ENCODE measurements at regions not wholly inside any gene's neighbourhood (a gene's known extent, or its start where the extent isn't known, plus 50 kb on each side); places are given as distances from the start of the nearest gene placed in this dataset.

GRCh38 chr10:113336549-113337130 is 216.2 kb upstream of the HABP2 start:
- peaks cover 6 to 8% of the 10 kb centered on the region in 2 donors for H3K27me3 Mint-ChIP-seq (ENCODE audit: low read depth in 2 of 2)
- intact Hi-C loops (cut with micrococcal nuclease), result no loop called here
- TF ChIP-seq CTCF (IDR thresholded peaks at IDR 0.05), result no peak

GRCh38 chr10:113337142-113337541 is 215.7 kb upstream of the HABP2 start:
- TF ChIP-seq CTCF (IDR thresholded peaks at IDR 0.05), result no peak
- no peak for DNase-seq
- Mint-ChIP-seq H3K9me3 (no peaks in the 10 kb centered on the region), H3K4me3 (no peak overlapping the region), H3K4me1 (no peaks in the 10 kb centered on the region), H3K27me3 (ENCODE audit: low read depth in 2 of 2) (peaks cover 8% of the 10 kb centered on the region in 2 donors), H3K27ac (no peak overlapping the region), H3K36me3 (no peaks in the 10 kb centered on the region)
- no peak overlapping the region for H3K27ac ChIP-seq (ENCODE audit: low read length)
- no peak for ATAC-seq
- H3K9me3 ChIP-seq (ENCODE audit: control insufficient read depth, insufficient read depth, low read length), result no peaks in the 10 kb centered on the region
- WGBS (ENCODE audit: insufficient coverage), result 100% methylated on average over 1 of the region's 1 CpG
- intact Hi-C loops (cut with micrococcal nuclease), result no loop called here
- no peaks in the 10 kb centered on the region for H3K4me1 ChIP-seq (ENCODE audit: control insufficient read depth, insufficient read depth, low read length)
- H3K27me3 ChIP-seq (ENCODE audit: control insufficient read depth, insufficient read depth, low read length), result no peaks in the 10 kb centered on the region
- no peak overlapping the region for H3K4me3 ChIP-seq (ENCODE audit: low read length)
- no peaks in the 10 kb centered on the region for H3K36me3 ChIP-seq (ENCODE audit: control insufficient read depth, insufficient read depth, low read length)

More at GRCh38 chr10:113336549-113337130, 216.2 kb upstream of the HABP2 start:
- DNase-seq, result no peak
- H3K27ac ChIP-seq (ENCODE audit: low read length), result no peak overlapping the region
- no peaks in the 10 kb centered on the region for H3K36me3 Mint-ChIP-seq
- no peak for ATAC-seq
- H3K4me1 ChIP-seq (ENCODE audit: control insufficient read depth, insufficient read depth, low read length), result no peaks in the 10 kb centered on the region
- H3K27ac Mint-ChIP-seq, result no peak overlapping the region
- H3K4me3 Mint-ChIP-seq, result no peak overlapping the region
- 100% methylated on average over 2 of the region's 6 CpGs for WGBS (ENCODE audit: insufficient coverage)
- no peaks in the 10 kb centered on the region for H3K4me1 Mint-ChIP-seq
- H3K9me3 Mint-ChIP-seq, result no peaks in the 10 kb centered on the region
- no peak overlapping the region for H3K4me3 ChIP-seq (ENCODE audit: low read length)
- no peaks in the 10 kb centered on the region for H3K27me3 ChIP-seq (ENCODE audit: control insufficient read depth, insufficient read depth, low read length)
- no peaks in the 10 kb centered on the region for H3K9me3 ChIP-seq (ENCODE audit: control insufficient read depth, insufficient read depth, low read length)
- H3K36me3 ChIP-seq (ENCODE audit: control insufficient read depth, insufficient read depth, low read length), result no peaks in the 10 kb centered on the region

- no peak overlapping the region for H3K27ac ChIP-seq (ENCODE audit: low read length)
- no peak for ATAC-seq
- Mint-ChIP-seq H3K4me1 (no peaks in the 10 kb centered on the region), H3K9me3 (no peaks in the 10 kb centered on the region), H3K4me3 (no peak overlapping the region), H3K36me3 (no peaks in the 10 kb centered on the region), H3K27ac (no peak overlapping the region), H3K27me3 (ENCODE audit: low read depth in 2 of 2) (peaks cover 3 to 6% of the 10 kb centered on the region in 2 donors)
- no peaks in the 10 kb centered on the region for H3K9me3 ChIP-seq (ENCODE audit: control insufficient read depth, insufficient read depth, low read length)
- no peak for DNase-seq
- intact Hi-C loops (cut with micrococcal nuclease), result no loop called here
- H3K36me3 ChIP-seq (ENCODE audit: control insufficient read depth, insufficient read depth, low read length), result no peaks in the 10 kb centered on the region
- WGBS (ENCODE audit: insufficient coverage), result 94% methylated on average over 5 of the region's 5 CpGs
- TF ChIP-seq CTCF (IDR thresholded peaks at IDR 0.05), result no peak
- H3K27me3 ChIP-seq (ENCODE audit: control insufficient read depth, insufficient read depth, low read length), result no peaks in the 10 kb centered on the region
- H3K4me1 ChIP-seq (ENCODE audit: control insufficient read depth, insufficient read depth, low read length), result no peaks in the 10 kb centered on the region
- H3K4me3 ChIP-seq (ENCODE audit: low read length), result no peak overlapping the region
Observed at GRCh38 chr10:113339121-113339520, 213.7 kb upstream of the HABP2 start.

- no peak overlapping the region for H3K27ac ChIP-seq (ENCODE audit: low read length)
- no peaks in the 10 kb centered on the region for H3K36me3 ChIP-seq (ENCODE audit: control insufficient read depth, insufficient read depth, low read length)
- H3K36me3 Mint-ChIP-seq, result no peaks in the 10 kb centered on the region
- H3K4me3 Mint-ChIP-seq, result no peak overlapping the region
- DNase-seq, result no peak
- peaks cover 0 to 2% of the 10 kb centered on the region in 2 donors for H3K27me3 Mint-ChIP-seq (ENCODE audit: low read depth in 2 of 2)
- TF ChIP-seq CTCF (IDR thresholded peaks at IDR 0.05), result no peak
- H3K4me1 ChIP-seq (ENCODE audit: control insufficient read depth, insufficient read depth, low read length), result no peaks in the 10 kb centered on the region
- intact Hi-C loops (cut with micrococcal nuclease), result no loop called here
- H3K27me3 ChIP-seq (ENCODE audit: control insufficient read depth, insufficient read depth, low read length), result no peaks in the 10 kb centered on the region
- no peak overlapping the region for H3K4me3 ChIP-seq (ENCODE audit: low read length)
- WGBS (ENCODE audit: insufficient coverage), result 88% methylated on average over 5 of the region's 5 CpGs
- H3K9me3 Mint-ChIP-seq, result no peaks in the 10 kb centered on the region
- no peaks in the 10 kb centered on the region for H3K9me3 ChIP-seq (ENCODE audit: control insufficient read depth, insufficient read depth, low read length)
- H3K27ac Mint-ChIP-seq, result no peak overlapping the region
- no peak for ATAC-seq
- H3K4me1 Mint-ChIP-seq, result no peaks in the 10 kb centered on the region
Observed at GRCh38 chr10:113340282-113340681, 212.6 kb upstream of the HABP2 start.

Measured in natural killer cell (primary cell).